ENCODE measurements at regions not wholly inside any gene's neighbourhood (a gene's known extent, or its start where the extent isn't known, plus 50 kb on each side); places are given as distances from the start of the nearest gene placed in this dataset.
A peak's percentile ranks its signal among the peaks of the same experiment; 100 is the strongest.

DNA sequence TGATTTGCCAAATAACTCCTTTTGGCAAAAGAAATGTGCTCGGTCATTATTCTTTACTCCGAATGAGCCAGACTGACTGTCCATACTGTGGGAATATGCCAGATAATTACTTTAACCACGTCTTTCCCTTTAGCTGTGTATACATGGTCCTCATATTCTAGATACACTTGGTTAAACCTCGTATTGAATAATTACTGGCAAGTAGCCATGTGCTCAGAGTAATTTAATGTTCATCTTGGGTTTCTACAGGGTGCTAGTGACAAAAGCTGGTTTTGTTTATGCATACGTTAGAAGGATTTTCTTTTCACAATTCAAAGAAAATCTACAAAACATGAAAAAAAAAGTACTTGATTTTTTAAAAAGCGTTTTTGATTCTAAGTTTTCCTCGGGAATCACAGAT is 540.3 kb downstream of the KCNJ2 start:
- Histone ChIP-seq H3K4me3 (no peak overlapping the region), H3K4me1 (replicated peaks; ENCODE audit: insufficient read depth) (no peaks in the 10 kb centered on the region), H3F3A (ENCODE audit: insufficient read depth, low read depth) (no peaks in the 10 kb centered on the region), H3K9me3 (ENCODE audit: insufficient read depth, low read depth) (no peaks in the 10 kb centered on the region; the same call in 1 of the 2 replicates), H3K9me2 (ENCODE audit: insufficient read depth) (no peaks in the 10 kb centered on the region), H3K4me2 (no peak overlapping the region), H3K79me2 (ENCODE audit: low read depth) (no peaks in the 10 kb centered on the region), H4K20me1 (ENCODE audit: insufficient read depth) (no peaks in the 10 kb centered on the region), H3K27ac (no peak overlapping the region), H2AFZ (peak overlapping the region; percentile 42; the same call in 1 of the 2 replicates), H3K27me3 (ENCODE audit: insufficient read depth, low read depth) (no peaks in the 10 kb centered on the region), H3K36me3 (ENCODE audit: low read depth) (no peaks in the 10 kb centered on the region)
- DNase-seq = no peak
- POLR2A ChIA-PET (ENCODE audit: unreplicated experiment) = no interaction called here
- no peak for TF ChIP-seq EZH2 (IDR thresholded peaks at IDR 0.05; ENCODE audit: low read depth)
- TF ChIP-seq, protein P1, sequence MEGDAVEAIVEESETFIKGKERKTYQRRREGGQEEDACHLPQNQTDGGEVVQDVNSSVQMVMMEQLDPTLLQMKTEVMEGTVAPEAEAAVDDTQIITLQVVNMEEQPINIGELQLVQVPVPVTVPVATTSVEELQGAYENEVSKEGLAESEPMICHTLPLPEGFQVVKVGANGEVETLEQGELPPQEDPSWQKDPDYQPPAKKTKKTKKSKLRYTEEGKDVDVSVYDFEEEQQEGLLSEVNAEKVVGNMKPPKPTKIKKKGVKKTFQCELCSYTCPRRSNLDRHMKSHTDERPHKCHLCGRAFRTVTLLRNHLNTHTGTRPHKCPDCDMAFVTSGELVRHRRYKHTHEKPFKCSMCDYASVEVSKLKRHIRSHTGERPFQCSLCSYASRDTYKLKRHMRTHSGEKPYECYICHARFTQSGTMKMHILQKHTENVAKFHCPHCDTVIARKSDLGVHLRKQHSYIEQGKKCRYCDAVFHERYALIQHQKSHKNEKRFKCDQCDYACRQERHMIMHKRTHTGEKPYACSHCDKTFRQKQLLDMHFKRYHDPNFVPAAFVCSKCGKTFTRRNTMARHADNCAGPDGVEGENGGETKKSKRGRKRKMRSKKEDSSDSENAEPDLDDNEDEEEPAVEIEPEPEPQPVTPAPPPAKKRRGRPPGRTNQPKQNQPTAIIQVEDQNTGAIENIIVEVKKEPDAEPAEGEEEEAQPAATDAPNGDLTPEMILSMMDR (conservative IDR thresholded peaks at IDR 0.05) = no peak
- CTCF ChIA-PET = no interaction called here
- intact Hi-C loops (cut with micrococcal nuclease; ENCODE audit: unreplicated experiment) = no loop called here
- no TSS peak for BruUV-seq (replicated peaks)

DNA sequence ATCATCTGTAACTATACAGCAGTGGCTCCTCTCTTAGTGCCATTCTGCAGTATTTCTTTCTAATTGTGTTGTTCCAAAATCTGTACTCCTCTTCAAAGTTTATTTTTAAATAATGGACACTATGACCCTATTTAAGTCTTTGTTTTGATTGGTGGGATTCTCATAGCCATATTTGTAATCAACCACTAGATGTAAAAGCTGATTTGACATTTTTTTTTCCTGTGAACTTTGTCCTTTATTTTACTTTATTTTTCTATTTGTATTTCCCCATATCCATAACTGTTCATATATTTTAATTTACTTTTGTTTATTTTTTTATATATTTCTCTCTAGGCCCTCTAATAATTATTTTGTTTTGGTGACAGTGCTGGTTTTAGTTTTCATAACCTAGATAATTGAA is 544.4 kb downstream of the KCNJ2 start:
- BruUV-seq (replicated peaks) = no TSS peak
- Histone ChIP-seq H3F3A (ENCODE audit: insufficient read depth, low read depth) (no peaks in the 10 kb centered on the region), H3K27me3 (ENCODE audit: insufficient read depth, low read depth) (no peaks in the 10 kb centered on the region), H3K27ac (no peak overlapping the region), H3K4me2 (no peak overlapping the region), H3K9me2 (ENCODE audit: insufficient read depth) (no peaks in the 10 kb centered on the region), H3K79me2 (ENCODE audit: low read depth) (no peaks in the 10 kb centered on the region), H2AFZ (no peak overlapping the region), H3K36me3 (ENCODE audit: low read depth) (no peaks in the 10 kb centered on the region), H3K4me1 (replicated peaks; ENCODE audit: insufficient read depth) (no peaks in the 10 kb centered on the region), H4K20me1 (ENCODE audit: insufficient read depth) (no peaks in the 10 kb centered on the region), H3K4me3 (no peak overlapping the region), H3K9me3 (ENCODE audit: insufficient read depth, low read depth) (no peaks in the 10 kb centered on the region)
- DNase-seq = no peak
- intact Hi-C loops (cut with micrococcal nuclease; ENCODE audit: unreplicated experiment) = no loop called here
- ChIA-PET POLR2A (ENCODE audit: unreplicated experiment) (no interaction called here), CTCF (no interaction called here)
- TF ChIP-seq, protein P1 (conservative IDR thresholded peaks at IDR 0.05) = no peak
- TF ChIP-seq EZH2 (IDR thresholded peaks at IDR 0.05; ENCODE audit: low read depth) = no peak

DNA sequence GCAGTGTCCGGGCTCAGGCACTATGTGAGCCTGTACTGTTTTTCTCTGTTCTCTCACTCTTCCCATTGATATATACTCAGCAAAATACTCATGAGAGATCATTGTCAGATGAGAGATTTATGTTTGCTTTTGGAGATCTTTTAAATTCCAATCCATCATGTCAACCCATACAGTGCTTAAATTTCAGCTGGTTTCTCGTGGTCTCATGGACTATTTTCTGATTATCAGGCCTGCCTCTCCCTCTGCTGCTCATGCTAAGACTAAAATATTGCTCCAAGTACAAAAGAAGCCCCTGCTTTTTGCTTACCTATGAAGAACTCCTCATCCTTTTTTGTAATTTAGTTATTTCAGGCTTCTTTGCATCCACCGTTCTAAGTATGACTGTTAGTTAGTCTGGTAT is 547.2 kb downstream of the KCNJ2 start:
- no peak for DNase-seq
- no TSS peak for BruUV-seq (replicated peaks)
- no peaks in the 10 kb centered on the region for H4K20me1 ChIP-seq (ENCODE audit: insufficient read depth)
- ChIA-PET CTCF (no interaction called here), POLR2A (ENCODE audit: unreplicated experiment) (no interaction called here)
- no peaks in the 10 kb centered on the region for H3K79me2 ChIP-seq (ENCODE audit: low read depth)
- no peak overlapping the region for H3K4me2 ChIP-seq
- no peaks in the 10 kb centered on the region for H3K27me3 ChIP-seq (ENCODE audit: insufficient read depth, low read depth)
- TF ChIP-seq, protein P1 (conservative IDR thresholded peaks at IDR 0.05) = no peak
- no peak for TF ChIP-seq EZH2 (IDR thresholded peaks at IDR 0.05; ENCODE audit: low read depth)
- H3F3A ChIP-seq (ENCODE audit: insufficient read depth, low read depth) = no peaks in the 10 kb centered on the region
- H2AFZ ChIP-seq = 0 out of 2 replicates have a peak overlapping the region, but pooled peaks have one; percentile 28
- H3K9me3 ChIP-seq (ENCODE audit: insufficient read depth, low read depth) = no peaks in the 10 kb centered on the region
- no peak overlapping the region for H3K27ac ChIP-seq
- H3K9me2 ChIP-seq (ENCODE audit: insufficient read depth) = no peaks in the 10 kb centered on the region
- H3K36me3 ChIP-seq (ENCODE audit: low read depth) = no peaks in the 10 kb centered on the region
- H3K4me1 ChIP-seq (replicated peaks; ENCODE audit: insufficient read depth) = no peaks in the 10 kb centered on the region
- H3K4me3 ChIP-seq = no peak overlapping the region
- intact Hi-C loops (cut with micrococcal nuclease; ENCODE audit: unreplicated experiment) = no loop called here

Measured in PC-9 (cell line).